ENCODE measurements at regions not wholly inside any gene's neighbourhood (a gene's known extent, or its start where the extent isn't known, plus 50 kb on each side); places are given as distances from the start of the nearest gene placed in this dataset.

- Histone ChIP-seq H3K27ac (no peak overlapping the region), H3K4me3 (no peak overlapping the region), H3K36me3 (replicated peaks in 1 of 2) (no peaks in the 10 kb centered on the region), H3K27me3 (no peaks in the 10 kb centered on the region), H3K4me1 (replicated peaks in 1 of 2) (no peaks in the 10 kb centered on the region), H3K9me3 (replicated peaks in 1 of 3) (no peaks in the 10 kb centered on the region)
- intact Hi-C loops (cut with DNase I) = no loop called here
- DNase-seq = no peak
- no peak for TF ChIP-seq POLR2A (IDR thresholded peaks at IDR 0.05)
- TF ChIP-seq, protein P1, sequence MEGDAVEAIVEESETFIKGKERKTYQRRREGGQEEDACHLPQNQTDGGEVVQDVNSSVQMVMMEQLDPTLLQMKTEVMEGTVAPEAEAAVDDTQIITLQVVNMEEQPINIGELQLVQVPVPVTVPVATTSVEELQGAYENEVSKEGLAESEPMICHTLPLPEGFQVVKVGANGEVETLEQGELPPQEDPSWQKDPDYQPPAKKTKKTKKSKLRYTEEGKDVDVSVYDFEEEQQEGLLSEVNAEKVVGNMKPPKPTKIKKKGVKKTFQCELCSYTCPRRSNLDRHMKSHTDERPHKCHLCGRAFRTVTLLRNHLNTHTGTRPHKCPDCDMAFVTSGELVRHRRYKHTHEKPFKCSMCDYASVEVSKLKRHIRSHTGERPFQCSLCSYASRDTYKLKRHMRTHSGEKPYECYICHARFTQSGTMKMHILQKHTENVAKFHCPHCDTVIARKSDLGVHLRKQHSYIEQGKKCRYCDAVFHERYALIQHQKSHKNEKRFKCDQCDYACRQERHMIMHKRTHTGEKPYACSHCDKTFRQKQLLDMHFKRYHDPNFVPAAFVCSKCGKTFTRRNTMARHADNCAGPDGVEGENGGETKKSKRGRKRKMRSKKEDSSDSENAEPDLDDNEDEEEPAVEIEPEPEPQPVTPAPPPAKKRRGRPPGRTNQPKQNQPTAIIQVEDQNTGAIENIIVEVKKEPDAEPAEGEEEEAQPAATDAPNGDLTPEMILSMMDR (IDR thresholded peaks at IDR 0.05) = no peak
Measured at GRCh38 chr5:63573380-63573779, 388.9 kb downstream of the HTR1A start.

GRCh38 chr5:63572740-63573139 is 389.5 kb downstream of the HTR1A start:
- intact Hi-C loops (cut with DNase I) = no loop called here
- Histone ChIP-seq H3K4me3 (no peak overlapping the region), H3K27ac (no peak overlapping the region), H3K27me3 (no peaks in the 10 kb centered on the region), H3K4me1 (replicated peaks in 1 of 2) (no peaks in the 10 kb centered on the region), H3K9me3 (replicated peaks in 1 of 3) (no peaks in the 10 kb centered on the region), H3K36me3 (replicated peaks in 1 of 2) (no peaks in the 10 kb centered on the region)
- WGBS, 4 donors = 56 to 93% (median 75%) methylated on average over 1 of the region's 1 CpG
- TF ChIP-seq POLR2A (IDR thresholded peaks at IDR 0.05) = no peak
- DNase-seq = no peak

GRCh38 chr5:63570752-63571151 is 391.5 kb downstream of the HTR1A start:
- Histone ChIP-seq H3K27me3 (no peaks in the 10 kb centered on the region), H3K36me3 (replicated peaks in 1 of 2) (no peaks in the 10 kb centered on the region), H3K27ac (no peak overlapping the region), H3K4me3 (no peak overlapping the region), H3K4me1 (replicated peaks in 1 of 2) (no peaks in the 10 kb centered on the region), H3K9me3 (replicated peaks in 1 of 3) (no peaks in the 10 kb centered on the region)
- intact Hi-C loops (cut with DNase I) = no loop called here
- no peak for TF ChIP-seq POLR2A (IDR thresholded peaks at IDR 0.05)
- TF ChIP-seq, protein P1 (IDR thresholded peaks at IDR 0.05) = no peak
- no peak for DNase-seq
- WGBS, 4 donors = 83 to 91% (median 86%) methylated on average over 11 to 12 of the region's 12 CpGs

DNA sequence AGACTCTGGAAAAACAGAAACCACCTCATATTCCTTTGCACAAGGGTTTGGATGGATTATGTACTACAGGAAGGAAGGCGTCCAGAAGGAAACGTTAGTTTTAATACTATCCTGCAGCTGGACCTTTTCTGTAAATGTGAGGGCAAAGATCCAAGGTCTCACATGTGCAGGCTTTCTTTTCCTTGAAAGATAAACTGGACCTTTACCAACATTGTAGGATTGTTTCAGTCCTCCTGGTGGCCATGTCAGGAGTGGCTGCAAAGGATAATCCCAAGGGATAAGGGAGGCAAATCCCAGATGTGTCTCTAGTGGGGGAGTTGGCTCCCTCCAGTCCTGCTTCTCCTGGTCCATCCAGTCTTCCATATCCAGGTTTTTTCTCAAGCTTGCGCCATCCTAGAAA is 397.5 kb downstream of the HTR1A start:
- no peak for DNase-seq
- TF ChIP-seq, protein P1 (IDR thresholded peaks at IDR 0.05) = no peak
- TF ChIP-seq POLR2A (IDR thresholded peaks at IDR 0.05) = no peak
- H3K27me3 ChIP-seq = no peaks in the 10 kb centered on the region
- intact Hi-C loops (cut with DNase I) = no loop called here
- no peak overlapping the region for H3K27ac ChIP-seq
- 62 to 75% (median 66%) methylated on average over 3 of the region's 3 CpGs for WGBS, 4 donors
- H3K4me1 ChIP-seq (replicated peaks in 1 of 2) = no peaks in the 10 kb centered on the region
- H3K9me3 ChIP-seq (replicated peaks in 1 of 3) = no peaks in the 10 kb centered on the region
- H3K36me3 ChIP-seq (replicated peaks in 1 of 2) = no peaks in the 10 kb centered on the region
- no peak overlapping the region for H3K4me3 ChIP-seq

DNA sequence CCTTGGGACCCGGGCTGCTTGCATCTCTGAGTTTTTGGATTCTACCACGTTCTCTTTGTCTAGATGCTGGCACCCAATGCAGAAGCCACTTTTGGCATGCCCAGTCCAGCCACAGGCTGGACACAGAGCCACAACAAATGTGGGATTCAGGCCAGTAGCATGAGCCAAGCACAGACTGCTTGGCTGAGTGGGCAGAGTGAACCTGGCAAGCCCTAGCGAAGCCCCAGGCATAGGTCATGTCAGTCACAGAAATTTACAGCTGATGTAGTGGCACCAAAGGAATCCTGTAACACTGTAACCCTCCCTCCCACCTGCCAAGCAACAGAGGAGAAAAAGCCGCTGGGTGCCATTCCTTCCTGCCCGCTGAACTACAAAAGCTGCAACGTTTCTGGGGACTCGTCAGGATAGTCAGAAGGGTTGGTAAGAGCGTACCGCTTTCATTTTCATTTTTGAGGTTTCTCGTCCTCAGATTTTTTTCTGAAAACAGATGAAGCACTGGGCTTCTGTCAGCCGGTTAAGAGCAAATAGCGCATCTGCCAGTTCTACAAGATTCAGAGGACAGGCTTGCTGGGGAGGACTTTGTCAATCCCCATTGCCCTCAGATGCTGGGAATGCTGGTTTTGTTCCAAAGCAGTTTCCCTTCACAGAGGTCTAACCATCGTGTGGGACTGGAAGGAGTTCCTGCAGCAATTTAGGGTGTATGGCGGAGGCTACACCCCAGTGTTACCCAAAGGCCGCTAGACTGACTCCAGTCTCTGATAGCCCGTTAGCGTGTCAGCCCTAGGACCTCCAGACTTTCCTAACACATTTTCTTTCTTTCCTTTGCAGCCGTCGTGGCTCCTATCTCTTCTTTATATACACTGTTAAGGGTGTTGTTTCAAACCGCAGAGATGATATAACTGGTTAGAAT is 399.0 kb downstream of the HTR1A start:
- Histone ChIP-seq H3K4me3 (no peak overlapping the region), H3K36me3 (replicated peaks in 1 of 2) (no peaks in the 10 kb centered on the region), H3K9me3 (replicated peaks in 1 of 3) (no peaks in the 10 kb centered on the region), H3K4me1 (replicated peaks in 1 of 2) (no peaks in the 10 kb centered on the region), H3K27ac (no peak overlapping the region), H3K27me3 (no peaks in the 10 kb centered on the region)
- intact Hi-C loops (cut with DNase I) = no loop called here
- WGBS, 4 donors = 80 to 85% (median 85%) methylated on average over 16 to 20 of the region's 20 CpGs
- no peak for TF ChIP-seq POLR2A (IDR thresholded peaks at IDR 0.05)
- TF ChIP-seq, protein P1 (IDR thresholded peaks at IDR 0.05) = no peak
- DNase-seq = no peak
